Lower lobe of right lung (tissue), 2 donors: ENCODE measurements at regions not wholly inside any gene's neighbourhood (a gene's known extent, or its start where the extent isn't known, plus 50 kb on each side); places are given as distances from the start of the nearest gene placed in this dataset.

Source experiments
- ATAC-seq, 2 donors: fragments of 200-7000 bp; cut with Tn5 transposase; one replicate each; pipeline ENCODE4 v1.9.1; 2020 to 2022; ENCODE audit warnings: mild to moderate bottlenecking in 2 of 2, moderate library complexity in 2 of 2
- DNase-seq: peaks from one replicate; pipeline ENCODE4 v3.0.0-alpha.2; 2020
- H3K27ac ChIP-seq: fragments of 200-600 bp; one replicate; pipeline ENCODE4 v1.8.0; 2022
- H3K27me3 ChIP-seq: fragments of 200-600 bp; one replicate; pipeline ENCODE4 v1.8.0; 2022; ENCODE audit warnings: low read depth
- H3K36me3 ChIP-seq: fragments of 200-600 bp; one replicate; pipeline ENCODE4 v1.8.0; 2022; ENCODE audit warnings: mild to moderate bottlenecking
- H3K4me1 ChIP-seq: fragments of 200-600 bp; one replicate; pipeline ENCODE4 v1.8.0; 2022
- H3K4me3 ChIP-seq: fragments of 200-600 bp; one replicate; pipeline ENCODE4 v1.8.0; 2022; ENCODE audit warnings: mild to moderate bottlenecking
- H3K9me3 ChIP-seq: fragments of 200-600 bp; one replicate; pipeline ENCODE4 v1.8.0; 2022
- intact Hi-C: fragments of 100-400 bp; cut with DNase I; formaldehyde crosslinking; loops from one replicate; pipeline ENCODE4 v1.11.0; 2022
- TF ChIP-seq, protein P1 (sequence below): fragments of 200-600 bp; IDR thresholded peaks from one replicate; pipeline ENCODE4 v1.8.0; 2022; ENCODE audit warnings: antibody characterized with exemption, mild to moderate bottlenecking
- donor health status: DM: no; HTN: yes; CAD: no; lungs with severe emphysema.

DNA sequence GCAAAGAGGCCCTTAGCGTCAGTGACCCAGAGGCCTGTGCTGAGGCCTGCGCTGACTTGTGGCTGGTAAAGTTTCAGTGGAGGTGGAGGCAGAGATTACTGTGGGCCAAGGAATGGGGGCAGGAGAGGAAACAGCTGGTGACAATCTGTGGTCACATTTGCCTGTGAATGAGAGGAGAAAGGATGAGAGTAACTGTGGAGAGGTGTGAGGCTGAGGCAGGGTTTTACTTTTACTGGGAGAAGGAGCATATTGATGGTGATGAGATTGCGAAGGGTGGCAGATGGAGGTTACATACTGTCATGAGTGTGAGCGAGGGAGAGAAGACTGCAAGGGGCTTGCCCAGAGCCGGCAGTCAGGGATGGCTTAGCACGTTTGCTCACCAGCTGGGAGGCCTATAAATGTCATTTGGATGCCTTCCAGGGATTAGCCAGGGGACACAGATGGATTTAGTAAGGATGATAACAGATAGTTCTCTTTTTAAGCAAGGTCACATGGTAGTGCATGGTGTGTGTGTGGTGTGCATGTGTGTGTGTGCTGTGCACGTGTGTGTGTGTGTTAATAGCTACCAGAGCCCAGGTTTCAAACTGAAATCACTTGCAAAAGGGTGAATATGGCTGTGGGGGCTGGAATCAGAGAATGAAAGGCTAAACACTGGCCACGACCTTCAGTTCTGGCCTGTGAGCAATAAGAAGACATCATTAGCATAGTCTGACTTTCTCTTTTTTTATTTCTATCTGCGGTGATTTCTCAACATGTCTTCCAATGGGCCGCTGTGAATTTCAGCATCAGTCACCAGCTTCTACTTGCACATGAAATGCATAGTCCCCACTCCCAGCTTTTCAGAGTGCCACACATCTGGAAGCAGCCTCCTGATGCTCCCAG is 291.5 kb upstream of the ZNF32 start:
- TF ChIP-seq, protein P1, sequence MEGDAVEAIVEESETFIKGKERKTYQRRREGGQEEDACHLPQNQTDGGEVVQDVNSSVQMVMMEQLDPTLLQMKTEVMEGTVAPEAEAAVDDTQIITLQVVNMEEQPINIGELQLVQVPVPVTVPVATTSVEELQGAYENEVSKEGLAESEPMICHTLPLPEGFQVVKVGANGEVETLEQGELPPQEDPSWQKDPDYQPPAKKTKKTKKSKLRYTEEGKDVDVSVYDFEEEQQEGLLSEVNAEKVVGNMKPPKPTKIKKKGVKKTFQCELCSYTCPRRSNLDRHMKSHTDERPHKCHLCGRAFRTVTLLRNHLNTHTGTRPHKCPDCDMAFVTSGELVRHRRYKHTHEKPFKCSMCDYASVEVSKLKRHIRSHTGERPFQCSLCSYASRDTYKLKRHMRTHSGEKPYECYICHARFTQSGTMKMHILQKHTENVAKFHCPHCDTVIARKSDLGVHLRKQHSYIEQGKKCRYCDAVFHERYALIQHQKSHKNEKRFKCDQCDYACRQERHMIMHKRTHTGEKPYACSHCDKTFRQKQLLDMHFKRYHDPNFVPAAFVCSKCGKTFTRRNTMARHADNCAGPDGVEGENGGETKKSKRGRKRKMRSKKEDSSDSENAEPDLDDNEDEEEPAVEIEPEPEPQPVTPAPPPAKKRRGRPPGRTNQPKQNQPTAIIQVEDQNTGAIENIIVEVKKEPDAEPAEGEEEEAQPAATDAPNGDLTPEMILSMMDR = no peak
- H3K27ac ChIP-seq = no peak overlapping the region
- intact Hi-C loops = no loop called here
- no peak overlapping the region for H3K4me3 ChIP-seq
- DNase-seq = no peak
- no peaks in the 10 kb centered on the region for H3K9me3 ChIP-seq
- no peaks in the 10 kb centered on the region for H3K36me3 ChIP-seq
- H3K4me1 ChIP-seq = peaks cover 4% of the 10 kb centered on the region
- H3K27me3 ChIP-seq = no peaks in the 10 kb centered on the region
- ATAC-seq = no peak

DNA sequence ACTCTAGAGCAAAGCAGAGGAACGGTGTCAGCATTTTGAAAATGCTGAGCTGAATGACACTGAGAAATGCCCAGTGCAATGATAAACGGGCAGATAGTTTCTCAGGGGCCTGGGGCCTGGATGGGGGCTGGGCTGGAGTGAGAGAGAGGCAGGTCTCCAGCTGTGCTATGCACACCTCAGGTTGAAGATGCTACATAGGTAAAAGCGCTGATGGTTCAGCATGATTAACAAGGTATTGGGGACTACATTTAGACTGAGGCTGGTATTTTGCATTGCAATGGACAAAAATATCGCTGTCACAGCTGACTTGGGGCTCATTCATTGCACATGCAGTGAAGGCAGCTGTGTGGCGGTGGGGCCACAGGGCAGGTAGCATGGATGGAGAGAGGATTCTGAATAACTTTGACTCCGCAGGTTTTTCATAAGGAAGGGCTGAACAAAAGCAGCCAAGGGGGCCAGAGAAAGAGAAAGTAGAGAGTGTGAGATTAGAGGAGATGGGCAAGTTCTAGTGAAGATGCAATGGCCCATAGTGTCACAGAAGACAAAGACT is 290.8 kb upstream of the ZNF32 start:
- Histone ChIP-seq H3K27ac (no peak overlapping the region), H3K27me3 (no peaks in the 10 kb centered on the region), H3K4me3 (no peak overlapping the region), H3K36me3 (no peaks in the 10 kb centered on the region), H3K4me1 (peaks cover 4% of the 10 kb centered on the region), H3K9me3 (no peaks in the 10 kb centered on the region)
- no peak for DNase-seq
- intact Hi-C loops = no loop called here
- ATAC-seq = no peak
- TF ChIP-seq, protein P1 = no peak

DNA sequence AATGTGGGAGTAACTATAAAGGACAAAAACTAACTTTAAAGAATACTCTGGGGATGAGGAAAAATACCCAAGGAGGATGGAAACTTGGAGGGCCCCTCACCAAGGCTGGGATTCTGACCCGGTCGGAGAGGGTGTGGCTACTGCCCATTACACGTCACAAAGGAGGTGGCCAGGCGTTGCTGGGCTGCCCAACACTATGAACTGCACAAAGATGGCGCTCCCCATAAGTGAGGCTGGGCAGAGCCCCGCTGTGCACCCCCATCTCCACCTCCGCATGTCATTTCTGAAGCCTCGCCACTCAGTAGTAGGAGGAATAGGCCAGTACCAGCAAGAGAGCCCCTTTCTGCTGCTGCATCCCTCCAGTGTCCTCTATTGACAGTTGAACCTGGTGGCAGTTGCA is 290.1 kb upstream of the ZNF32 start:
- Histone ChIP-seq H3K4me3 (no peak overlapping the region), H3K27ac (no peak overlapping the region), H3K27me3 (no peaks in the 10 kb centered on the region), H3K4me1 (peaks cover 4% of the 10 kb centered on the region), H3K9me3 (no peaks in the 10 kb centered on the region), H3K36me3 (no peaks in the 10 kb centered on the region)
- DNase-seq (no peak), ATAC-seq (no peak)
- intact Hi-C loops = no loop called here
- TF ChIP-seq, protein P1 = no peak

DNA sequence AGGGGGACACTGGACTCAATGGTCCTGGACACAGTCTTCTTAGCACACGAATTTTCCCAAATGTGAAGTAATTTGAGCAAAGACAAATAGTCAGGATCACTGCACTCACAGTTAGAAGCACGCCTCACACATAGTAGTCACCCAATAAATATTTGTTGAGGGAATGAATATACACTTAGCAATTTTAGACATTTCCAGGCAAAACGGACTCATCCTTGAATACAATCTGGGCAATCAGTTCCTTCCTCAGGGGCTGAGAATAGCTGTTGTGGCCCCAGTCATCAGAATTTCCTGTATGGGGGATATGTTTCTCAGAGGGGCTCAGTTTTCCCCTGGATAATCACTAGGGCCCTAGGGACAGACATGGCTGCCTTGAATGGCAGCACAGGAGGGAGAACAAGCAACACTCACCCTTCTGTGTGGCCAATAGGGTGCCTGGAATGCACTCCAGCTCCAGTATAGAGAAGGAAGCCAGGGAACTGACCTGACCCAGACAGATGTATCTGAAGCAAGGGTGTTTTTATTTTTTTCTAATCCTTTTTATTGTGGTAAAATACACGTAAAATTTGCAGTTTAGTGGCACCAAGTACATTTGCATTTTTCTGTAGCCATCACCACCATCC is 282.7 kb upstream of the ZNF32 start:
- DNase-seq (no peak), ATAC-seq (no peak)
- no peaks in the 10 kb centered on the region for H3K27me3 ChIP-seq
- no peak overlapping the region for H3K4me3 ChIP-seq
- intact Hi-C loops = no loop called here
- H3K27ac ChIP-seq = no peak overlapping the region
- H3K36me3 ChIP-seq = no peaks in the 10 kb centered on the region
- TF ChIP-seq, protein P1 = no peak
- H3K9me3 ChIP-seq = no peaks in the 10 kb centered on the region
- no peaks in the 10 kb centered on the region for H3K4me1 ChIP-seq

DNA sequence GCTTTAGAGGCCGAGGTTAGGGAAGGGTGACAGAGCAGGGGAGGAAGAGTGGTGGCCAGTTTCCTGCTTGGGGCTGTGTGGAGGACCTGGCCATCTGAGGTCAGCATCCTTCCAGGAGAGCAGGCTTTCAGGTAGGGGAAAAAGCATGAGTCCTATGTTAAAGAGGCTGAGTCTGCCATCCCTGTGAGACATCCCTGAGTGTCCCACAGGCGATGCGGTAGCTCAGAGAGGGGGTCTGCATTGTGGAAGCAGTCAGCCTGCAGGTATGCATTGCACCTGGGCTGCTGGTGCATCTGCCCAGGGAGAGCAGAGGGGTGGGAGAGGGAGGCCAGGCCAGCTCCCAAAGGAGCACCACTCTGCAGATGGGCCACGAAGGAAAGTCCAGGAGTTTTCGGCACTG is 282.1 kb upstream of the ZNF32 start:
- no peaks in the 10 kb centered on the region for H3K27me3 ChIP-seq
- H3K9me3 ChIP-seq = no peaks in the 10 kb centered on the region
- H3K4me3 ChIP-seq = no peak overlapping the region
- intact Hi-C loops = no loop called here
- H3K36me3 ChIP-seq = no peaks in the 10 kb centered on the region
- no peaks in the 10 kb centered on the region for H3K4me1 ChIP-seq
- no peak for ATAC-seq
- H3K27ac ChIP-seq = no peak overlapping the region
- TF ChIP-seq, protein P1 = no peak
- no peak for DNase-seq
